ENCODE measurements at regions not wholly inside any gene's neighbourhood (a gene's known extent, or its start where the extent isn't known, plus 50 kb on each side); places are given as distances from the start of the nearest gene placed in this dataset.
A peak's percentile ranks its signal among the peaks of the same experiment; 100 is the strongest.

DNA sequence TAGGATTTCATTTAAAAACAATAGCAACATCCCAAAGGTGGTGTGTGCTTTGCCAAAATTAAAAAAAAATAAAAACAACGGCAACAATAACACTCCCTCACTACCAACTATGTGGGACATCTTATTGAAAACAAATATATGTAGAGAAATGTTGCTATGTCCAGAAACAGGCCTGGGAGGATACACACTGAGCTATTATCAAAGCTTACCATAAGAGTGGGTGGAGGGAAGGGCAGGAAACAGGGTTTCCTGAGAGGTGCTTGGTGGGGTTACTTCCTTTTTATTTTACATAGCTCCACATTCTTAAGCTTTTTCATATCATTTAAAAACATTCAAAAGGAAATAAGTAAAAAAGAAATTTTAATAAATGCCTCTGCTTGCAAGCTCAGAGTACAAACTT, 150.0 kb upstream of the RIPOR2 start (continued):
- TF ChIP-seq, protein P1, sequence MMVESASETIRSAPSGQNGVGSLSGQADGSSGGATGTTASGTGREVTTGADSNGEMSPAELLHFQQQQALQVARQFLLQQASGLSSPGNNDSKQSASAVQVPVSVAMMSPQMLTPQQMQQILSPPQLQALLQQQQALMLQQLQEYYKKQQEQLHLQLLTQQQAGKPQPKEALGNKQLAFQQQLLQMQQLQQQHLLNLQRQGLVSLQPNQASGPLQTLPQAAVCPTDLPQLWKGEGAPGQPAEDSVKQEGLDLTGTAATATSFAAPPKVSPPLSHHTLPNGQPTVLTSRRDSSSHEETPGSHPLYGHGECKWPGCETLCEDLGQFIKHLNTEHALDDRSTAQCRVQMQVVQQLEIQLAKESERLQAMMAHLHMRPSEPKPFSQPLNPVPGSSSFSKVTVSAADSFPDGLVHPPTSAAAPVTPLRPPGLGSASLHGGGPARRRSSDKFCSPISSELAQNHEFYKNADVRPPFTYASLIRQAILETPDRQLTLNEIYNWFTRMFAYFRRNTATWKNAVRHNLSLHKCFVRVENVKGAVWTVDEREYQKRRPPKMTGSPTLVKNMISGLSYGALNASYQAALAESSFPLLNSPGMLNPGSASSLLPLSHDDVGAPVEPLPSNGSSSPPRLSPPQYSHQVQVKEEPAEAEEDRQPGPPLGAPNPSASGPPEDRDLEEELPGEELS (CRISPR knock-in tag; IDR thresholded peaks at IDR 0.05), result no peak

GRCh38 chr6:25086500-25087091, 150.8 kb upstream of the RIPOR2 start:
- no peaks in the 10 kb centered on the region for H3K36me3 Mint-ChIP-seq
- H3K27me3 Mint-ChIP-seq (ENCODE audit: low read depth), result no peaks in the 10 kb centered on the region
- H3K4me1 Mint-ChIP-seq, result peaks cover 13% of the 10 kb centered on the region
- DNase-seq (ENCODE audit: low spot score), result no peak
- ATAC-seq, result peak; percentile 28; the same call in 1 of the 2 replicates
- CTCF ChIA-PET, result interaction anchor here (1.3 kb wide), 1 partner anchor 59 kb away, joined by 4 read pairs; no protein-coding TSS in a partner anchor
- H3K27ac Mint-ChIP-seq, result no peak overlapping the region
- H3K9me3 Mint-ChIP-seq, result no peaks in the 10 kb centered on the region
- TF ChIP-seq ZNF671 (CRISPR knock-in tag; IDR thresholded peaks at IDR 0.05) (no peak), ZNF423 (CRISPR knock-in tag; IDR thresholded peaks at IDR 0.05) (no peak), TP53 (CRISPR knock-in tag; IDR thresholded peaks at IDR 0.05) (no peak), ZBTB43 (CRISPR knock-in tag; IDR thresholded peaks at IDR 0.05) (no peak), ZNF121 (CRISPR knock-in tag; IDR thresholded peaks at IDR 0.05) (no peak), TEAD4 (CRISPR knock-in tag; IDR thresholded peaks at IDR 0.05) (no peak), ZMAT4 (CRISPR knock-in tag; IDR thresholded peaks at IDR 0.05) (no peak), GTF2I (CRISPR knock-in tag; conservative IDR thresholded peaks at IDR 0.05) (no peak), E2F5 (CRISPR knock-in tag; IDR thresholded peaks at IDR 0.05) (no peak), PRRX2 (CRISPR knock-in tag; IDR thresholded peaks at IDR 0.05) (no peak), NR1H2 (CRISPR knock-in tag; IDR thresholded peaks at IDR 0.05) (no peak), RELA (CRISPR knock-in tag; IDR thresholded peaks at IDR 0.05; ENCODE audit: borderline replicate concordance) (no peak), ATF2 (CRISPR knock-in tag; IDR thresholded peaks at IDR 0.05; ENCODE audit: borderline replicate concordance, low read depth) (no peak), RORB (CRISPR knock-in tag; IDR thresholded peaks at IDR 0.05) (no peak), E2F1 (CRISPR knock-in tag; IDR thresholded peaks at IDR 0.05) (no peak), FOXK1 (CRISPR knock-in tag; IDR thresholded peaks at IDR 0.05) (no peak), CREB1 (CRISPR knock-in tag; IDR thresholded peaks at IDR 0.05) (no peak)
- TF ChIP-seq, protein P2, sequence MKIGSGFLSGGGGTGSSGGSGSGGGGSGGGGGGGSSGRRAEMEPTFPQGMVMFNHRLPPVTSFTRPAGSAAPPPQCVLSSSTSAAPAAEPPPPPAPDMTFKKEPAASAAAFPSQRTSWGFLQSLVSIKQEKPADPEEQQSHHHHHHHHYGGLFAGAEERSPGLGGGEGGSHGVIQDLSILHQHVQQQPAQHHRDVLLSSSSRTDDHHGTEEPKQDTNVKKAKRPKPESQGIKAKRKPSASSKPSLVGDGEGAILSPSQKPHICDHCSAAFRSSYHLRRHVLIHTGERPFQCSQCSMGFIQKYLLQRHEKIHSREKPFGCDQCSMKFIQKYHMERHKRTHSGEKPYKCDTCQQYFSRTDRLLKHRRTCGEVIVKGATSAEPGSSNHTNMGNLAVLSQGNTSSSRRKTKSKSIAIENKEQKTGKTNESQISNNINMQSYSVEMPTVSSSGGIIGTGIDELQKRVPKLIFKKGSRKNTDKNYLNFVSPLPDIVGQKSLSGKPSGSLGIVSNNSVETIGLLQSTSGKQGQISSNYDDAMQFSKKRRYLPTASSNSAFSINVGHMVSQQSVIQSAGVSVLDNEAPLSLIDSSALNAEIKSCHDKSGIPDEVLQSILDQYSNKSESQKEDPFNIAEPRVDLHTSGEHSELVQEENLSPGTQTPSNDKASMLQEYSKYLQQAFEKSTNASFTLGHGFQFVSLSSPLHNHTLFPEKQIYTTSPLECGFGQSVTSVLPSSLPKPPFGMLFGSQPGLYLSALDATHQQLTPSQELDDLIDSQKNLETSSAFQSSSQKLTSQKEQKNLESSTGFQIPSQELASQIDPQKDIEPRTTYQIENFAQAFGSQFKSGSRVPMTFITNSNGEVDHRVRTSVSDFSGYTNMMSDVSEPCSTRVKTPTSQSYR (CRISPR knock-in tag; IDR thresholded peaks at IDR 0.05), result no peak
- TF ChIP-seq, protein P3, sequence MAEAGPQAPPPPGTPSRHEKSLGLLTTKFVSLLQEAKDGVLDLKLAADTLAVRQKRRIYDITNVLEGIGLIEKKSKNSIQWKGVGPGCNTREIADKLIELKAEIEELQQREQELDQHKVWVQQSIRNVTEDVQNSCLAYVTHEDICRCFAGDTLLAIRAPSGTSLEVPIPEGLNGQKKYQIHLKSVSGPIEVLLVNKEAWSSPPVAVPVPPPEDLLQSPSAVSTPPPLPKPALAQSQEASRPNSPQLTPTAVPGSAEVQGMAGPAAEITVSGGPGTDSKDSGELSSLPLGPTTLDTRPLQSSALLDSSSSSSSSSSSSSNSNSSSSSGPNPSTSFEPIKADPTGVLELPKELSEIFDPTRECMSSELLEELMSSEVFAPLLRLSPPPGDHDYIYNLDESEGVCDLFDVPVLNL (CRISPR knock-in tag; IDR thresholded peaks at IDR 0.05; ENCODE audit: borderline replicate concordance, low read depth), result no peak
- POLR2A ChIA-PET, result no interaction called here
- H3K4me3 Mint-ChIP-seq, result no peak overlapping the region

Measured in WTC11 (cell line).